ENCODE measurements at regions not wholly inside any gene's neighbourhood (a gene's known extent, or its start where the extent isn't known, plus 50 kb on each side); places are given as distances from the start of the nearest gene placed in this dataset.

- TF ChIP-seq CTCF (IDR thresholded peaks at IDR 0.05): no peak
- no peak for TF ChIP-seq EZH2 (IDR thresholded peaks at IDR 0.05)
- TF ChIP-seq EZH2phosphoT487 (IDR thresholded peaks at IDR 0.05): no peak
These were observed 784.8 kb upstream of the KLHL29 start for GRCh38 chr2:22600156-22600555.
